Right lobe of liver (tissue), 4 donors: ENCODE measurements at regions not wholly inside any gene's neighbourhood (a gene's known extent, or its start where the extent isn't known, plus 50 kb on each side); places are given as distances from the start of the nearest gene placed in this dataset.

Experiments used
- CTCF ChIP-seq, 4 donors: fragments of 200-600 bp in 3 of 4; fragments of 450-650 bp in 1 of 4; IDR thresholded peaks; one replicate each; pipeline versions ENCODE4 v1.5.1 to v1.8.0; 2016 to 2022; ENCODE audit warnings: antibody characterized with exemption in 4 of 4, mild to moderate bottlenecking in 2 of 4
- POLR2A ChIP-seq: fragments of 450-650 bp; IDR thresholded peaks from one replicate; pipeline ENCODE4 v1.6.1; 2017; ENCODE audit warnings: antibody characterized with exemption, mild to moderate bottlenecking
- donor health status: DM: no; HTN: no; CAD: no.
- donor health status: DM: no; HTN: no; CAD: no.
- donor health status: DM: no; HTN: yes; CAD: no.

GRCh38 chr3:26236531-26236930 lies 386.0 kb upstream of the LRRC3B start:
- TF ChIP-seq POLR2A (no peak), CTCF (IDR thresholded peaks at IDR 0.05) (no peak)
